ENCODE measurements at regions not wholly inside any gene's neighbourhood (a gene's known extent, or its start where the extent isn't known, plus 50 kb on each side); places are given as distances from the start of the nearest gene placed in this dataset.
"Not testable (repeated sequence)": the region's sequence is repeated elsewhere in the genome, so short reads cannot be mapped to it uniquely, and the experiment has no call there.

DNA sequence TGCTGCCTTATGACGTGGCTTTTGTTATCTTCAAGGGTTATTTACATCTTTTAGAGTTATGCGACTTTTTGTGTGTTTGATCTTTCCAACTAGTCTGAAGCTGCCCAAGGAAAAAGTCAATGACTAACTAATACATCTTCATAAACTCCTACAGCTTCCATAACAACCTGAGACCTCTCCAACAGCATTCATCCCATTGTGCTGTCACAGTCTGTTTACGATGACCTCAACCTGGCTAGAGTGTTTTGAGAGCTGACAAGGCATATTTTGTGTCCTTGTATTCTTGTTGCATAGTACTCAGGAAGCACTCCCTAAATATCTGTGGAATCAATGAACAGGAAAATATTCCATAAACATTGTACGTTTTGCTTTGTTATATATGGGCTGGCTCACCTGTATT is 100.2 kb upstream of the NBPF26 start:
- not testable (repeated sequence) for H3K36me3 ChIP-seq (ENCODE audit: low read length); H4K20me1 ChIP-seq (ENCODE audit: low read depth, low read length); H3K9me2 ChIP-seq (replicated peaks; ENCODE audit: insufficient read depth, low read length); H3K4me3 ChIP-seq (ENCODE audit: insufficient read depth, low read length, poor library complexity, severe bottlenecking); H3K27me3 ChIP-seq (ENCODE audit: low read length); H3F3A ChIP-seq (ENCODE audit: insufficient read depth); H2AFZ ChIP-seq (ENCODE audit: low read depth, low read length, severe bottlenecking); H3K4me2 ChIP-seq (ENCODE audit: low read depth, low read length, poor library complexity, severe bottlenecking); H3K9ac ChIP-seq (ENCODE audit: low read length); H3K9me3 ChIP-seq (ENCODE audit: insufficient read depth, low read length); H3K79me2 ChIP-seq (ENCODE audit: insufficient read depth, low read length); H3K27ac ChIP-seq (ENCODE audit: low read depth, low read length)

DNA sequence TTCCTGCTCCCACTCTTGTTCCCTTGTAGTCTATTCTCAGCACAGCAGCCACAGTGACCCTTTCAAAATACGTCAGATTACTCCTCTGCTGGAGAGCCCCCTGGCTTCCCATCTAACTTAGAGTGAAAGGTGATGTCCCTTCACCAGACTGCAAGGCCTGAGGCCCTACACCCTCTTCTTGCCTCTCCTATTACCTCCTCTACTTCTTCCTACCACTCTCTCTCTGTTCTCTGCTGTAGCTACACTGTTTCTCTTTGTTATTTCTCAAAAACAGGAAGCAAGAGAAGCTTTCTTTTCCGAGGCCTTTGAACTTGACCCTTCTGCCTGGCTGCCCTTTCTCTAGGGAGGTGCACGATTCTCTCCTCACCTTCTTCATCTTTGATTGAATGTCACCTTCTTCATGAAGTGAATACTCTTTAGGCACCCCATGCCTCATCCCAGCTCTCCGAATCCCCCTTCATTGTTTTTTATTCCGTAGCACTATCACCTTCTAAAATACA is 99.1 kb upstream of the NBPF26 start:
- H3K79me2 ChIP-seq (ENCODE audit: insufficient read depth, low read length); H3K27ac ChIP-seq (ENCODE audit: low read depth, low read length); H3K9me2 ChIP-seq (replicated peaks; ENCODE audit: insufficient read depth, low read length); H2AFZ ChIP-seq (ENCODE audit: low read depth, low read length, severe bottlenecking); H3K27me3 ChIP-seq (ENCODE audit: low read length); H3K4me3 ChIP-seq (ENCODE audit: insufficient read depth, low read length, poor library complexity, severe bottlenecking); H4K20me1 ChIP-seq (ENCODE audit: low read depth, low read length); H3K9me3 ChIP-seq (ENCODE audit: insufficient read depth, low read length); H3K4me2 ChIP-seq (ENCODE audit: low read depth, low read length, poor library complexity, severe bottlenecking); H3K36me3 ChIP-seq (ENCODE audit: low read length); H3F3A ChIP-seq (ENCODE audit: insufficient read depth); H3K9ac ChIP-seq (ENCODE audit: low read length): not testable (repeated sequence)

DNA sequence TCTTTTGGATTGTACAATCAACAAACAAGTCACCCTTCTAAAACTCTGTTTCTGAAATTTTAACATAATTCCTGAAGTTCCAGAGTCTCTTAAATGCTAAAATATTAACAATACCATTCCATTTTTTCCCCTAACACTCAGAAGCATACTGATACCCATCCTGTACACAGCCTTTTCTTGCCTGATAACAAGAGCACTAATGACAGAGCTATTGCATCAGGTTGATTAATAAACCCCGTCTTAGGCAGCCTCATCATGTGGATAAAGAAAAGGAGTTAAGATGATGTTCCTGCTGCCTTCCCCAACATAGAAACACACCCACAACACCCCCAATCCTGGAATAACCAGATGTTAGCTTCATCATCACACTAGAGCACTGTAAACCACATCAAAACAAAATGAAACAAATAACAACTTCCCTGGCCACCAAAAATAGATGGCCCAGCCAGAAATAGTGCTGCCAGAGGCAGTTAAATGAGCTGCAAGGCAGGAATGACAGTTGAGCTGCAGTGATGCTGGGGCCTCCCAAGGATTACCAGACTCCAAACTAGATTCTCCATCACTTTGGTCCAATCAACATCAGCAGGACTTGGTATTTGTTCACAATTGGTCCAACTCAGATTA is 93.8 kb upstream of the NBPF26 start:
- not testable (repeated sequence) for H2AFZ ChIP-seq (ENCODE audit: low read depth, low read length, severe bottlenecking); H3K9me2 ChIP-seq (replicated peaks; ENCODE audit: insufficient read depth, low read length); H3K9me3 ChIP-seq (ENCODE audit: insufficient read depth, low read length); H4K20me1 ChIP-seq (ENCODE audit: low read depth, low read length); H3K9ac ChIP-seq (ENCODE audit: low read length); H3K79me2 ChIP-seq (ENCODE audit: insufficient read depth, low read length); H3K36me3 ChIP-seq (ENCODE audit: low read length); H3F3A ChIP-seq (ENCODE audit: insufficient read depth); H3K4me2 ChIP-seq (ENCODE audit: low read depth, low read length, poor library complexity, severe bottlenecking); H3K27me3 ChIP-seq (ENCODE audit: low read length); H3K27ac ChIP-seq (ENCODE audit: low read depth, low read length); H3K4me3 ChIP-seq (ENCODE audit: insufficient read depth, low read length, poor library complexity, severe bottlenecking)

DNA sequence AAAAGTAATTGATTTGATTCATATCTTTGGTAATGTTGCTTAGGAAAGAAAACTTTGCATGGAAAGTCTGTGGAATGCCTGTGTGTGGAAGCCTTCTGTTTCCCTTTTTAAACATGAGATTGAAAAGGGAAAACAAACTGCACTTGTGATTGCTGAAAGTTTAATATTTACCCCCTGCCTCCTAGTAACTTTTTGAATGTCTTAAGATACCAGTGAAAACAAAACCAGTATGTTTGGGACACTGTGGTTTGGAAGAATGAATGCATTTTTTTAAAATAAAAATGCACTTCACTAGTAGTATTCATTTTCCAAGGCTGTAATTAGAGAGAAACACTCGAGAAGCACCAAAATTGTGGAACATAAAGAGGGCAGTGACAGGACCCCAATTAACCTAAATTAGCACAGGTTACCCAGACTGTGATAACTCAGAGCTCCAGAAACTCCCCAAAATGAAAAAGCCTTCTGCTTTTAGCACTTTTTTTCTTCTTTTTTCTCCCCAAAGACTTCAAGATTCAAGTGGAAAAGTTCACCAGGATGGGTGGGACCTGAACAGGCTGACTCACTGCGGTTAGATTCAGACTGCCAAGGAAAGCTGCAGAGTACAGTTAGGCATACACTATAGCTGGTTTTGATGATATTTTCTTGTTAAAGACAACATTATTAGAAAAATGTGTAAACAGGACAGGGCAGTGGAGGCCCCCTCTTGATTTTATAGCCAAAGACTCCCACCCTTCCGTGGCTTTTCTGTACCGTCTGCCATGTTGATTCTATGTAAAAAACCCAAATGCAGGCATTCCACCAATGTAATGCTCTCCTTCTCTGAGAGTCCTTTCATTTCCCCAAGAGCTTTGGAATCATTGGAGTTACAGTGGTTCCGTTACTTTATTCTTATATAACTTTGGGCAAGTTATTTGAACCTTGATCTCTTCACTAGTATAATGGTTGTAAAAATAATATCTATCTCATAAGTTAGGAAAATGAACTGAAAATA is 88.6 kb upstream of the NBPF26 start:
- H3K4me2 ChIP-seq (ENCODE audit: low read depth, low read length, poor library complexity, severe bottlenecking); H3K79me2 ChIP-seq (ENCODE audit: insufficient read depth, low read length); H2AFZ ChIP-seq (ENCODE audit: low read depth, low read length, severe bottlenecking); H3K9ac ChIP-seq (ENCODE audit: low read length); H3F3A ChIP-seq (ENCODE audit: insufficient read depth); H3K9me3 ChIP-seq (ENCODE audit: insufficient read depth, low read length); H3K9me2 ChIP-seq (replicated peaks; ENCODE audit: insufficient read depth, low read length); H3K36me3 ChIP-seq (ENCODE audit: low read length); H3K27ac ChIP-seq (ENCODE audit: low read depth, low read length); H3K27me3 ChIP-seq (ENCODE audit: low read length); H3K4me3 ChIP-seq (ENCODE audit: insufficient read depth, low read length, poor library complexity, severe bottlenecking); H4K20me1 ChIP-seq (ENCODE audit: low read depth, low read length): not testable (repeated sequence)

DNA sequence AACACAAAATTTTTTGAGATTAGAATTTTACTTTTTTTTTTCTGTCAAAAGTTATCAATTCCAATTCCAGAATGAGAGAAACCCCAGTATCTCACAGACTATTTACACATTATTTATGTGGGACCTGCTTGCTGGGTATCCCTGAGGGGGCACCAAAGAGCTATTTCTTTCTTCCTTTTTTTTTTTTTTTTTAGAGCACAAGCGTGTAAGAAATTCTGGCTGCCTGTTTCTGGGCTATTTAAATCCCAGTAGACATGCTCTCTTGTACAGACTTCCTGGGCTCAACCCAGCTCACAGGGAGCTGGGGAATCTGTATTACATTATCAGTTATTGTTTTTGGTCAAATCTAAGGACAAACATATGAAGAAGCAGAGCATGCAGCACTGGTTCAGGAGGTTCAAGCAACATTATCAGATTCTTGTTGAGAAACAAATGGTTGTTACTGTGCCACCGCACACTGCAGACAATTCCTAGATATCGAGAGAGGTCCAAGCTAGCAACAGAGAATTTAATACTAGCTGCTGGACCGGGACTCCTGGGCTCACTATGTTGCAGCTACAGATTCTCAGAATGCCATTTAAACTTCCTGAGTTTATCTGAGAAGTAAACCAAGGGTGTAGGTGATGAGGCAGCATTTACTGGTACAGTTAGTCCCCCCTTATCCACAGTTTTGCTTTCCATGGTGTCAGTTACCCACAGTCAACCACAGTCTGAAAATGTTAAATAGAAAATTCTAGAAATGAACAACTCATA is 83.3 kb upstream of the NBPF26 start:
- not testable (repeated sequence) for H4K20me1 ChIP-seq (ENCODE audit: low read depth, low read length); H3K36me3 ChIP-seq (ENCODE audit: low read length); H3K4me2 ChIP-seq (ENCODE audit: low read depth, low read length, poor library complexity, severe bottlenecking); H3K79me2 ChIP-seq (ENCODE audit: insufficient read depth, low read length); H3K27ac ChIP-seq (ENCODE audit: low read depth, low read length); H3F3A ChIP-seq (ENCODE audit: insufficient read depth); H2AFZ ChIP-seq (ENCODE audit: low read depth, low read length, severe bottlenecking); H3K9me3 ChIP-seq (ENCODE audit: insufficient read depth, low read length); H3K9ac ChIP-seq (ENCODE audit: low read length); H3K4me3 ChIP-seq (ENCODE audit: insufficient read depth, low read length, poor library complexity, severe bottlenecking); H3K9me2 ChIP-seq (replicated peaks; ENCODE audit: insufficient read depth, low read length); H3K27me3 ChIP-seq (ENCODE audit: low read length)

DNA sequence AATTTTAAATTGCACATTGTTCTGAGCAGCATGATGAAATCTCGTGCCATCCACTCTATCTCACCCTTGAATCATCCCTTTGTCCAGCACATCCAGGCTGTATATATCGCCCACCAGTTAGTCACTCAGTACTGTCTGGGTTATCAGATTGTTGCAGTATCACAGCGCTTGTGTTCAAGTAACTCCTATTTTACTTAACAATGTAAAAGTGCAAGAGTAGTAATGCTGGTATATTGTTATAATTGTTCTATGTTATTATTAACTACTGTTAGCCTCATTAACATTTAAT is 82.8 kb upstream of the NBPF26 start:
- H2AFZ ChIP-seq (ENCODE audit: low read depth, low read length, severe bottlenecking); H3K27ac ChIP-seq (ENCODE audit: low read depth, low read length); H4K20me1 ChIP-seq (ENCODE audit: low read depth, low read length); H3K4me3 ChIP-seq (ENCODE audit: insufficient read depth, low read length, poor library complexity, severe bottlenecking); H3K36me3 ChIP-seq (ENCODE audit: low read length); H3K27me3 ChIP-seq (ENCODE audit: low read length); H3K9me3 ChIP-seq (ENCODE audit: insufficient read depth, low read length); H3K9ac ChIP-seq (ENCODE audit: low read length); H3K4me2 ChIP-seq (ENCODE audit: low read depth, low read length, poor library complexity, severe bottlenecking); H3F3A ChIP-seq (ENCODE audit: insufficient read depth); H3K9me2 ChIP-seq (replicated peaks; ENCODE audit: insufficient read depth, low read length); H3K79me2 ChIP-seq (ENCODE audit: insufficient read depth, low read length): not testable (repeated sequence)

DNA sequence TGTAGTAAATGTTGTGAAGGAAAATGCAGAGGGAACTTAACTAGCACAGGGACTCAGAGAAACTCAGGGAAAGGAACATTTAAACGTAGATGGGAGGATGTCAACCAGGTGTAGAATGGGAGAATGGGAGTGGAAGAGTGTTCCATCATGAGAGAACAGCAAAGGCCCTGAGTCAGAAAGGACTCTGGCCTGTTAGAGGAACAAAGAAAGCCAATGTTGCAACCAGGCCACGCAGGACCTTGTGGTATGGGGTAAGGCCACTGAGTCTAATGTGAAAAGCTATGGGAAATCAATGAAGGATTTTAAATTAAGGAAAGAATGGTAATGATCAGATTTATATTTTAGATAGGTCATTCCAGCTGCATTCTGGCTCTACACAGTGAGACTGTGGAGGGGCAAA is 76.6 kb upstream of the NBPF26 start:
- not testable (repeated sequence) for H3F3A ChIP-seq (ENCODE audit: insufficient read depth); H3K9me3 ChIP-seq (ENCODE audit: insufficient read depth, low read length); H4K20me1 ChIP-seq (ENCODE audit: low read depth, low read length); H3K4me2 ChIP-seq (ENCODE audit: low read depth, low read length, poor library complexity, severe bottlenecking); H3K36me3 ChIP-seq (ENCODE audit: low read length); H3K4me3 ChIP-seq (ENCODE audit: insufficient read depth, low read length, poor library complexity, severe bottlenecking); H3K27ac ChIP-seq (ENCODE audit: low read depth, low read length); H3K79me2 ChIP-seq (ENCODE audit: insufficient read depth, low read length); H3K9ac ChIP-seq (ENCODE audit: low read length); H3K9me2 ChIP-seq (replicated peaks; ENCODE audit: insufficient read depth, low read length); H3K27me3 ChIP-seq (ENCODE audit: low read length); H2AFZ ChIP-seq (ENCODE audit: low read depth, low read length, severe bottlenecking)

Data from SU-DHL-6 (cell line).